GM18951 (cell line): ENCODE measurements at regions not wholly inside any gene's neighbourhood (a gene's known extent, or its start where the extent isn't known, plus 50 kb on each side); places are given as distances from the start of the nearest gene placed in this dataset.

Experiments used
- POLR2A ChIP-seq: IDR thresholded peaks from 4 replicates; pipeline ENCODE4 v1.6.1; 2011; ENCODE audit warnings: mild to moderate bottlenecking; ENCODE audit not compliant: insufficient read length, insufficient read depth; ENCODE audit errors: extremely low read depth
- in situ Hi-C: fragments of 300-500 bp; cut with MboI; formaldehyde crosslinking; loops from one replicate; pipeline ENCODE4 v1.12.0; 2022; ENCODE audit warnings: low sequenced_read_pairs, mixed read lengths, inconsistent platforms; ENCODE audit not compliant: unreplicated experiment

DNA sequence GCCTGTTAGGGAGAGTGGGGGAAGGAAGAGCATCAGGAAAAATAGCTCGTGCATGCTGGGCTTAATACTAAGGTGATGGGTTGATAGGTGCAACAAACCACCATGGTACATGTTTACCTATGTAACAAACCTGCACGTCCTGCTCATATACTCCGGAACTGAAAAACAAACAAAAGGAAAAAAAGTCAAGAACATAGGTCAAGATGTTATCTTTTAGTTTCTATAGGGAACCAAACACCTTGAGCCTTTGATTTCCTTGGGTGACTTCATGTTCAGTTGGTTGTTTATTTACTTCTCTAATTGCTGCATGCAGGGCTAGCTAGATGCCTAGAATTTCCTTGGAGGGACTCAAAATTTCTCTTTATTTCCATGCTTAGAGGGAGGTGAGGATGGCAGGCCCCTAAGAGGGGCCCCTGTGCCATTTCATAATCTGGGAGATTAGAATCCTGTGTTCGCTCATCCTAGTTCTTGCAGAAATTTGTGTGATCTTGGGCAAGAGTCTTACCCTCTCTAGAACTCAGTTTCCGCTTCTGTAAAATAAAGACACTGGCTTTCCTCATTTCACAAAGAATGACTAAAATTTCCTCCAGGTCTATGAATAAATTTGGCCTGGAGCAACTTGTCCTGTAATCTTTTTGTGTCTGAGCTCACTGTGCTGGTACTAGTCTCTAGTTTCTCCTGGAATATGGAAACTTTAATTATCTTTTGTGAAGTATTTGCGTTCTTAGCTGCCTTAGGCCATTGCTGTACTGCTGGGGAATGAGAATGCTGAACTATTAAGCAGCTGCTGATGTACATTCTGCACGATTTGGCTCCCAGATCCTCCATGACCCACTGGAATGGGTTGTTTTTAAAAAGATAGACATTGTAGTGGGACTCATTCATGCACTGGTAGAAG lies 457.5 kb downstream of the EDEM1 start:
- in situ Hi-C loops = no loop called here
- TF ChIP-seq POLR2A = no peak

DNA sequence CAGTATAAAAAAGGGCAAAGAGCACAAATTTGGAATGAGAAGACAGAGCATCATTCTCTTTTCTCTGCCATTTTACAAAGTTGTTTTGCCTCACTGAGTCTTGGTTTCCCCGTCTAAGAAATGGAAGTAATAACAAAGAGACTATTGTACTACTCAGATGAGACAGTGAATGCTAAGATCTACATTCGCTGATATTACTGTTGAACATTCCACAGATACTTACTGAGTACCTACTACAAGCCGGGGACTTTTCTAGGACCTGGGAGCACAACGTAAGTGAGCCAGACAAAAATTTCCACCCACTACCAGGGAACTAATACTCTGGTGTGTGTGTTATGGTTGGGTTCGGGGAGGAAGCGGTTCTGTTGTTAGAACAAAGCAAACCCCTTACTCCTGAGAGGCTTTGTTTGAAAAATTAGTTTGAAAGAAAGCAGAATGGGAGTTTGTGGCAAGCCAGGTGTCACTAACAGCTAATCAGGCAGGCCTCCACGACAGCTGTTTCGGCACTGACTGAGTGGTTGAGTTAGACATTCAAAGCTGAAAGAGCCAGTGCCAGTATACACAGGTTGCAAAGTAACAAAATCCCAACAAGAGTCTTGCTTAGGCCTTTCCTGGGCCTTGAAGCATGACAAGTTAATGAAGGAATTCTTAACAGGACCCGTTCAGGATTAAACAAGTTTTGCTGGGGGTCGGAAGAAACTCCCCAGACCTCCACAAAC lies 458.3 kb downstream of the EDEM1 start:
- TF ChIP-seq POLR2A = no peak
- in situ Hi-C loops = no loop called here

- TF ChIP-seq POLR2A = no peak
- in situ Hi-C loops = no loop called here
Observed at GRCh38 chr3:5650303-5650702, 462.8 kb downstream of the EDEM1 start.

- in situ Hi-C loops = no loop called here
- no peak for TF ChIP-seq POLR2A
Observed at GRCh38 chr3:5651351-5651750, 463.8 kb downstream of the EDEM1 start.

- in situ Hi-C loops = no loop called here
- TF ChIP-seq POLR2A = no peak
Observed at GRCh38 chr3:5653426-5654143, 466.1 kb downstream of the EDEM1 start.

DNA sequence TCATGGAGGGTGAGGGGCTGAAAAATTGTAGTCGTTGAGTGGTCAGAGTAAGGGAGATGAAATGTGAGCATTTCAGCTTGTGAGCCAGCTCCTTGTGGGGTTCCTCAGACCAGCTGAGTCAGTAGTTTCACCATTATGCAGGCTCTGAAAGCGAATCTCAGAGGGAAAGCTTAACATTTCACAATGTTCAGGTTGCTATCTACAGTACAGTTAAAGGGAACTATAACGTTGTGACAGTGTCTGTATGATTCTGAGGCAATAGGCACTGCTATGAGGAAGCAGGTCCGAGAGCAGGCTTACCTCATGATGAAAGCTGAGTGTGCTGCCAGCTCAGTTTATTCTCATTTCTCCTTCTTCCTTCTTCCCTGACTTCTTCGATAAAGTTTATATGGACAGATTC lies 469.6 kb downstream of the EDEM1 start:
- in situ Hi-C loops = no loop called here
- TF ChIP-seq POLR2A = no peak

DNA sequence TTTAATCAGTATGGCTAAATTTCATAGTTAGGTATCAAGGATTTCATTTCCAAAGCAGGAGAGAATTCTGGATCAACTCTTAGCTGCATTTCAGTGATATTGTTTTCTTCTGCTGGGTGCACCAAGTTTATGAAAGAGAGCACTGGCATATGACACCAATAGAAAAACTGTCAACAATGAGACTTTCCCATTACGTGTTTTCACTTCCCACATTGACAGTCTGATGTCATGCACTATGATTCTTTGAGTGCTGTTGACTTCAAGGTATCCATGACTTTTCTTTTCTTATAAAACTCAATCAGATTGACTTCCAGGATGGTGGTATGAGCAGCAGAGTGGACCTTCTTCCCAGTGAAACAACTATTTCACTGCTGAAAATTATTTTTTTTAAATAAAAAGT lies 476.1 kb downstream of the EDEM1 start:
- no peak for TF ChIP-seq POLR2A
- in situ Hi-C loops = no loop called here

DNA sequence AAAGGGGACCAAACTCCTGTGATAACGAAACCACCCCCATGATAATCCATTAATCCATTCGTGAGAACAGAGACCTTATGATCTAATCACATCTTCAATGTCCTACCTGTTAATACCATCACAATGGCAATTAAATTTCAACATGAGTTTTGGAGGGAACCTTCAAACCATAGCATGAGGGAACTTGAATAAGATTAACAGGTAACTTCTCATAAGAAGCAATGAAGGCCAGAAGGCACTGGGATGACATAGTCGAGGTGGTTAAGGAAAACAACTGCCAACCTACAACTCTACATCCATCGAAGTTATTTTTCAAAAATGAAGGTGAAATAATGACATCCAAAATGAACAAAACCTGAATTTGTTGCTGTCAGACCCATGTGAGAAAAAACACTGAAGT lies 478.9 kb downstream of the EDEM1 start:
- TF ChIP-seq POLR2A = no peak
- in situ Hi-C loops = no loop called here

GRCh38 chr3:5673521-5673920 lies 486.0 kb downstream of the EDEM1 start:
- in situ Hi-C loops = no loop called here
- TF ChIP-seq POLR2A = no peak

DNA sequence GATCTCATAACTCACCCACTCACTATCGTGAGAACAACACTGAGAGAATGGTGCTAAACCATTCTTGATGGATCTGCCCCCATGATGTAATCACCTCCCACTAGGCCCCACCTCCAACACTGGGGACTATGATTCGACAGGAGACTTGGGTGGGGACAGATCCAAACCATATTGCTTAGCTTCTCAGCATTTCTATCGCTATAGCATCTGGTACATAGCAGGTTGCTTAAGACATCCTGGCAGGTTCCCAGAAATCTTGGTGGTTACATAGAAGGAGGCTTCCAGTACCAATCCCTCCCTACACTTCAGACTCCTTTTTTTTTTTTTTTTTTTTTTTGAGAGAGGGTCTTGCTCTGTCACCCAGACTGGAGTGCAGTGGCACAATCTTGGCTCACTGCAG lies 487.8 kb downstream of the EDEM1 start:
- TF ChIP-seq POLR2A = no peak
- in situ Hi-C loops = no loop called here

GRCh38 chr3:5677555-5677954 lies 490.0 kb downstream of the EDEM1 start:
- in situ Hi-C loops = no loop called here
- TF ChIP-seq POLR2A = no peak

DNA sequence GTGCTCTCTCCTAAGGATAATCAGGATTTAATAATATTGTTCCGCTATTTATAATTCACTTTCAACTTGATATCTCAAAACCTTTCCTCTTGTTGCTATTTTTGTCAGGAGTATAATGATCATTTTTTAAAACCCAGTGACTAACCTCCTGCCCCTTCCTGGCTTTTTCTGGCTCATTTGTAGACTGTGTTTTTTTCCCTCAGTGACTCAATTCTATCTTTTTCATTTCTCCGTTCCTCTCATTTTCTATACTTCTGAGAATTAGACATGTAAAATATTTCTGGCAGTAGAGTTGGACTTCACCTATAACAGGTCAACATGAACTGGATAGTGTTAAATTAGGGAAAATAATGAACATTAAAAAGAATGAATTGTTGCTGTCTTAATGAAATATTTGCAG lies 490.7 kb downstream of the EDEM1 start:
- no peak for TF ChIP-seq POLR2A
- in situ Hi-C loops = no loop called here

DNA sequence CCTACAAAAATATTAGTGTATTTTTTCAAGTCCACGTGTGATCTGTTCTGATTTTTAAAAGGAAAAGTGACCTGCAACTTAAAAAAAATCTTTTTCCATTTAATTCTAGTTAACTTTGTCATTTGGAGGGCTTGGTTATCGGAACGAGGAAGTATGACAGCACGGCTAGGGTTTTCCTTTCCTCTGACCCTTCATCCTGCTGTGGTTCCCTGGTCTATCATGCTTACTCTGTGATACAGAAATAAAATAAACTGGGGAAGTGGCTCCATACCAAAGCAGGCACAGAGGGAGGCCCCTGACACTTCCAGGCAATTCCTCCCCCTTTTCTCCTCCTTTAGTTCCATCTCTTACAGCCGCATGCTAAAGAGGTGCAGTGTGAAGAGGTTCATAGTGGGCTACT lies 491.3 kb downstream of the EDEM1 start:
- no peak for TF ChIP-seq POLR2A
- in situ Hi-C loops = no loop called here
